NOMO-1 treated with DMSO at 0.1 percent for 48 hours (cell line): ENCODE measurements at regions not wholly inside any gene's neighbourhood (a gene's known extent, or its start where the extent isn't known, plus 50 kb on each side); places are given as distances from the start of the nearest gene placed in this dataset.

ENCODE experiments used
- DNase-seq: peaks from one replicate; lab custom pipeline; 2025; ENCODE audit not compliant: unreplicated experiment; lab: John Stamatoyannopoulos, UW

GRCh38 chr2:147482111-147482895, 362.5 kb upstream of the ACVR2A start:
- no peak for DNase-seq

- DNase-seq, result no peak
Observed at GRCh38 chr2:147479358-147479757, 365.5 kb upstream of the ACVR2A start.

- no peak for DNase-seq
Observed at GRCh38 chr2:147473075-147473474, 371.8 kb upstream of the ACVR2A start.

GRCh38 chr2:147471126-147471525, 373.7 kb upstream of the ACVR2A start:
- DNase-seq, result no peak

GRCh38 chr2:147469471-147469870, 375.4 kb upstream of the ACVR2A start:
- DNase-seq, result no peak

- no peak for DNase-seq
Observed at GRCh38 chr2:147468963-147469362, 375.9 kb upstream of the ACVR2A start.

GRCh38 chr2:147468349-147468748, 376.5 kb upstream of the ACVR2A start:
- DNase-seq, result no peak

- DNase-seq, result no peak
Observed at GRCh38 chr2:147467441-147467840, 377.4 kb upstream of the ACVR2A start.

GRCh38 chr2:147464737-147465357, 380.0 kb upstream of the ACVR2A start:
- no peak for DNase-seq

- DNase-seq, result no peak
Observed at GRCh38 chr2:147463881-147464520, 380.8 kb upstream of the ACVR2A start.

GRCh38 chr2:147460155-147460554, 384.7 kb upstream of the ACVR2A start:
- DNase-seq, result no peak

GRCh38 chr2:147456779-147457178, 388.1 kb upstream of the ACVR2A start:
- no peak for DNase-seq

- DNase-seq, result no peak
Observed at GRCh38 chr2:147451902-147452515, 392.8 kb upstream of the ACVR2A start.

- no peak for DNase-seq
Observed at GRCh38 chr2:147450661-147451510, 393.9 kb upstream of the ACVR2A start.

- DNase-seq, result no peak
Observed at GRCh38 chr2:147449323-147449991, 395.4 kb upstream of the ACVR2A start.

- no peak for DNase-seq
Observed at GRCh38 chr2:147442816-147443215, 402.0 kb upstream of the ACVR2A start.

GRCh38 chr2:147441182-147441581, 403.6 kb upstream of the ACVR2A start:
- no peak for DNase-seq

GRCh38 chr2:147440734-147441133, 404.1 kb upstream of the ACVR2A start:
- no peak for DNase-seq

GRCh38 chr2:147439986-147440385, 404.8 kb upstream of the ACVR2A start:
- DNase-seq, result no peak

GRCh38 chr2:147438882-147439281, 405.9 kb upstream of the ACVR2A start:
- no peak for DNase-seq
